Left cardiac atrium (tissue), 4 donors: ENCODE measurements at regions not wholly inside any gene's neighbourhood (a gene's known extent, or its start where the extent isn't known, plus 50 kb on each side); places are given as distances from the start of the nearest gene placed in this dataset.

Experiments
- ATAC-seq, 2 donors: fragments of 200-7000 bp; cut with Tn5 transposase; one replicate each; pipeline ENCODE4 v1.9.1; 2020; ENCODE audit warnings: mild to moderate bottlenecking in 2 of 2, moderate library complexity in 2 of 2
- DNase-seq: peaks from one replicate; pipeline ENCODE4 v3.0.0-alpha.2; 2020
- intact Hi-C, 2 donors: fragments of 100-400 bp; cut with DNase I; formaldehyde crosslinking; loops; one replicate each; pipeline versions ENCODE4 v1.14.1 to v1.15.1; 2022 to 2023
- donor health status: DM: no; HTN: yes; CAD: no.
- donor health status: DM: no; HTN: yes; CAD: no; lungs with severe emphysema.
- donor health status: DM: yes; HTN: yes; CAD: no.
- donor health status: Dilated cardiomyopathy.

DNA sequence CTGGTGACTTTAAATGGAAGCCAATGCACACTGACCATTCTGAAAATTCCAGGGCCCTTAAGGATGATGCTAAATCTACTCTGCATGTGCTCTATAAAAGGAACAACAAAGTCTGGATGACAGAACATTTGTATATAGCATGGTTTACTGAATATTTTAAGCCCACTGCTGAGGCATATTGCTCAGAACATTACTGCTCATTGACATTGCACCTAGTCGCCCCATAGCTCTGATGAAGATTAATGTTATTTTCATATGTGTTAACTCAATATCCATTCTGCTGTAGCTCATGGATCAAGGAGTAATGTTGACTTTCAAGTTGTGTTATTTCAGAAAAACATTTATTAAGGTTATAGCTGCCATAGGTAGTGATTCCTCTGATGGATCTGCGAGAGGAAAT, 827.5 kb upstream of the CHAC2 start:
- intact Hi-C loops = no loop called here
- ATAC-seq = no peak
- DNase-seq = no peak

GRCh38 chr2:52939250-52939649, 828.4 kb upstream of the CHAC2 start:
- ATAC-seq = no peak

DNA sequence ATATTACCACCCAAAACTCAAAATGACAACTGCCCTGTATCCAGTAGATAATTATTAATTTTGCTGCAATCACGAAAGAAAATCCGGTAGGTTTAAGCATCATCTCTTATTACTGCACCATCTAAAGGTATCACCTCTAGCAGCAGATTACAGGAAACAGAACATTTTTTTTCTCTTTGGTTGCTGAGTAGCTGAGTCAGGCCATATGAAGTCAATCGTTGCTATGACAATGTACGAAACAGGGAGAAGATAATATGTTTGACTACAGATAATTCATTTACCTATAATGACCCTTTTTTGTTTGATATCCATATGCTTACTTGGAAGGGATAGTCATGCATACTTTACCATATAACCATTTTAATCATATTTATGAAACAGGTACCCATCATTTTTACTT, 831.6 kb upstream of the CHAC2 start:
- ATAC-seq = no peak
- intact Hi-C loops = no loop called here

More at GRCh38 chr2:52939250-52939649, 828.4 kb upstream of the CHAC2 start:
- DNase-seq = no peak
- intact Hi-C loops = no loop called here

DNA sequence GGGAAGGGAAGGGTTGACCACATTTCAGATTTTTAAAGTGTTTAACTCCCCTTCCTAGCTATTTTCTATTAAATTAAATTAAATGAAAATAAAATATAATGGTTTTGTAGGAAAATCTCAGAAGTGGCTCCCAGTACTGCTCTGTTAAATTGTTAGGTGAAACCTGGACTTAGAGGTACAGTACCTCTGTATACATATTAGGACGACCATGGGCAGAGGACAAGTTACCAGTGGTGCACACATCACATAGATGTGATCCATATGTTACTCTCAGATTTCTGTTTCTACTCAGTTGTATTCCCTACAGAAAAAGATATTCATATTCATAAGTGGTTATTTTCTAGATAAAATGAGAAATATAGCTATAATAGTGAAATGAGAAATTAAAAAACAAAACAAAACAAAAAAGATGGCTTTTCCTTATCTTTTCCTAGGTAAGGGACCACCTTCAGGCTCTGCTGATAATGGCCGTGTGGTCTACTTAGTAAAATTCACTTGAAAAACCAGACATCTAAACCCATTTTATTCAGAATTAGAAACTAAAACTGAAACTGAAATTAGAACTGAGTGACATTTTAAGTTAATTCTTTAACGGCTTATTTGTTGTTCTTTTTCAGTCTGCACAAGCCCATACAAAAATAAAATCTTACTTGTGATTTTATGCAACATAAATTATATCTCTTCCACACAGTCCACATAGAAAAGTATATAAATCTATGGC, 832.5 kb upstream of the CHAC2 start:
- intact Hi-C loops = no loop called here
- DNase-seq (no peak), ATAC-seq (no peak)

More for the DNA sequence above, 831.6 kb upstream of the CHAC2 start:
- no peak for DNase-seq

DNA sequence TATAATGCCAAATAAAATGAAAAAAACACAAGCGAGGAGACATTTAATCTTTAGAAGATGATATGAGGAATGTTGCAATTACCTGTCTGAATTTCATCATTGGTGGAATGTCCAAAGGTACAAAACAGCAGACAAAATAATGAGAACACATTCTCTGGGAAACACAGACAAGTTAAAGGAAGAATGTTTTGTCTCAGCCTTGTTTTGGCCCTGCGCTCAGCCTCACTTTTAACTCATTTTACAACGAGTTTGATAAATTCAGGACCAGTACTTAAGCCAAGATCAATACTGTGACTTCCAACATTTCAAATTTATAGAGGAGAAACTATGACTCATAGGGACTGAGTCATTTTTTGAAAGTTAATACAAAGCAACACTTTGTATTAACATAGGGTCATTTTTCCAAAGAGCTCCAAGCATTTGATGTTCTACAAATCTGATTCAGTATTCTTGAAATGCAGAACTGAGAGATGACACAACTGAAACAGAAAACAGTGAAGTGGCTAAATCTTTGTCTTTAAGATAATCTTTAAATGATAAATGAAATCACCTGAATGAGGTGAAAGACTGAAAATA, 833.2 kb upstream of the CHAC2 start:
- intact Hi-C loops = no loop called here
- ATAC-seq (peak; percentile 47 to 87), DNase-seq (no peak)

- peak in 1 of 2 donors; percentile 50 for ATAC-seq
- intact Hi-C loops = no loop called here
These were observed 833.7 kb upstream of the CHAC2 start for GRCh38 chr2:52933878-52934277.

GRCh38 chr2:52931660-52932059, 835.9 kb upstream of the CHAC2 start:
- ATAC-seq = no peak
- DNase-seq = no peak
- intact Hi-C loops = no loop called here

More at GRCh38 chr2:52933878-52934277, 833.7 kb upstream of the CHAC2 start:
- DNase-seq = no peak

DNA sequence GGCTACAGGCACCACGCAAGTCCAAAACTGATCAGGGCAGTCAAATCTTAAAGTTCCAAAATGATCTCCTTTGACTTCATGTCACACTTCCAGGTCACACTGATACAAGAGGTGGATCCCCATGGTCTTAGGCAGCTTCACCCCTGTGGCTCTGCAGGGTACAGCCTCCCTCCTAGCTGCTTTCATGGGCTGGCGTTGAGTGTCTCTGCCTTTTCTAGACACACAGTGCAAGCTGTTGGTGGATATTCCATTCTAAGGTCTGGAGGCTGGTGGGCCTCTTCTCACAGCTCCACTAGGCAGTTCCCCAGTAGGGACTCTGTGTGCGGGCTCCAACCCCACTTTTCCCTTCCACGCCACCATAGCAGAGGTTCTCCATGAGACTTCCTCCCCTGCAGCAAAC, 838.2 kb upstream of the CHAC2 start:
- intact Hi-C loops = no loop called here
- ATAC-seq (no peak), DNase-seq (no peak)

GRCh38 chr2:52919673-52920072, 847.9 kb upstream of the CHAC2 start:
- no peak for ATAC-seq
- intact Hi-C loops = no loop called here

GRCh38 chr2:52918551-52918950, 849.1 kb upstream of the CHAC2 start:
- intact Hi-C loops = no loop called here
- ATAC-seq (peak in 1 of 2 donors; percentile 55), DNase-seq (no peak)

More at GRCh38 chr2:52919673-52920072, 847.9 kb upstream of the CHAC2 start:
- no peak for DNase-seq

DNA sequence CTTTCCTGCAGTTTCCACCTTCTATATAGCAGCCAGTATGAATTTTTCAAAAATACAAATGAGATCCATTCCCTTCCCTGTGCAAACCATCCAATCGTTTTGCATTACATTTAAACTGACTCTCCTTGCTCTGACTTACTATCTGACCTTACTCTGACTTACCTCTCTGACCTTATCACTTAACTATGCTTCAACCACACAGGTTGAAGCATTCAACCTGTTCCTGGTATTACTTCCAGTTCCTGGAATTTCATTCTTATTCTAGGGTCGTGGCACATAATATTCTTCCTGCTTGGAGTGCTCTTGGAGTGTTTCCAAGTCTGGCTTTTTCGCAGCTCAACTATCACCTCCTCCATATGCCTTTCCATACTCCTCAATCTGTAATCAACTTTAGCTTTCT, 850.6 kb upstream of the CHAC2 start:
- intact Hi-C loops = no loop called here
- no peak for DNase-seq
- no peak for ATAC-seq

DNA sequence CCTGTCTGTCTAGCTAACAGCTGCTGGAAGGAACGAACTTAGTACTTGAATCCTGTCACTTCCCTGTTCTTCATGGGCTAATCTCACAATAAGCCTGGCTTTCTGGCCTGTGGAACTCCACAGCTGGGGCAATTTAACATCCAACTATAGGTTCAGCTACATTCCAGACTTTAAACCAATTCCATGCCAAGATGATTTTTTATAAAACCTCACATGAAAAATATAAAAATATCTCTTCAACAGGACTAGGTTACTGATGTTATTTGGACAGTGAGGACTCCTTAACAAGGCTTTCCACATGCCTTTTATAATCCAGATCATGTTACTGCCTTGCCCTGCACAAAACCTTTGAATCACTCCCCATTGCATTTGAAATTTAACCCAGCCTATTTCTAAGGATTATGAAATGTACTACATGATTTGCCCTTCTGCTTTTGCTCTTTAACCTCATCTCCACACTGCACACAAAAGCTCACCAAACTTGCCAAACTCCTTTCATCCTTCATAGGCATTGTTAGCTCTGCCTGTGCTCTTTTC, 863.2 kb upstream of the CHAC2 start:
- ATAC-seq (no peak), DNase-seq (no peak)
- intact Hi-C loops = no loop called here

DNA sequence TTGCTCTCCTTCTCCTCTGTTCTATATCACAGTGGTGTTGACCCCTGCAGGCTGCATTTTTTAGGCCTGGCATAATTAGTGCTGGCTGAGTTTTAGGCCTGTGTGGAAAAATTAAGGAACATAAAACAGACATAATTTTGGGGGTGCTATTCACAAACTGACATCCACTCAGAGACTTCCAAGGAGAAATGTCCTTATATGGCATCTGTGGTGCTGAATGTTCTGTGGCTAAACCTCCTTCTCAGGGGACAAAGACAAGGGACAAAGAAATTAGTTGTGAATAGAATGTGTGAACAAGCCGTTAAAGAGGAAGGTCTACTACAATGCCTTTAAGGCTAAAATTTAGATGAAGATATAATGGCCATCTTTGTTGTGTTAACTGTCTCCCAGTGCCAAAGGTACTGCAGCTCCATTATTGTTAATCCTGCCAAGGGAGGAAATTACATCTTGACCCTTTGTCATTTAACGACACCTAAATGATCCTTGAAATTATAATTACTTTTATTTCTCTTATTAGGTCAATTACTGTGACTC, 870.0 kb upstream of the CHAC2 start:
- DNase-seq (no peak), ATAC-seq (no peak)
- intact Hi-C loops = no loop called here

DNA sequence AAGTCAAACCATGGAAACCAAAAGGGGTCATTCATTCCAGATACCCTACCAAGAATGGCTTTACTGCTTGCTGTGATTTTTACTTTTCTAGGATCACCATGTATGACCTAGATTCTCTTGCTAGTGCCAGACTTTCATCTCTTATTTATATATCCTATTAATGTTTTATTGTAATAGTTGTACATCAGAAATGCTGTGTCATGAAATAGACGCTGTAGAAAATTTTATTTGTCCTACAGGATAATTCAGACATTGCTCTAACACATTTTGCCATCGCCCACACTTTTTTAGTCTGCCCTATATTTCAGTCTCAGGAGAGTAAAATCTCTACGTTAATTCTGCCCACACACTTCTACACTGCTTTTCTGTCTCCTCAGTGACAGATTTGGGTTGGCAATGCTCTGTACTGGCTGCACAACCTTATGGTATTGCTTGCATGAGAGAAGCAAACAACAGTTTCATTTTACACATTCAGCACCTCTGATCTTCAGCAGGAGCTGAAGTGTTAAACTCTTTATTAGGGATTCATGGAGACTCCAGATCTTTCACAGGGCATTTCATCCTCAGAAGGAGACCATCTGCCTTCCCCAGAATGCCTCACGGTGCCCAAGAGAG, 871.8 kb upstream of the CHAC2 start:
- intact Hi-C loops = no loop called here
- DNase-seq (no peak), ATAC-seq (no peak)

- no peak for ATAC-seq
- intact Hi-C loops = no loop called here
- no peak for DNase-seq
These were observed 881.0 kb upstream of the CHAC2 start for GRCh38 chr2:52886556-52886955.

DNA sequence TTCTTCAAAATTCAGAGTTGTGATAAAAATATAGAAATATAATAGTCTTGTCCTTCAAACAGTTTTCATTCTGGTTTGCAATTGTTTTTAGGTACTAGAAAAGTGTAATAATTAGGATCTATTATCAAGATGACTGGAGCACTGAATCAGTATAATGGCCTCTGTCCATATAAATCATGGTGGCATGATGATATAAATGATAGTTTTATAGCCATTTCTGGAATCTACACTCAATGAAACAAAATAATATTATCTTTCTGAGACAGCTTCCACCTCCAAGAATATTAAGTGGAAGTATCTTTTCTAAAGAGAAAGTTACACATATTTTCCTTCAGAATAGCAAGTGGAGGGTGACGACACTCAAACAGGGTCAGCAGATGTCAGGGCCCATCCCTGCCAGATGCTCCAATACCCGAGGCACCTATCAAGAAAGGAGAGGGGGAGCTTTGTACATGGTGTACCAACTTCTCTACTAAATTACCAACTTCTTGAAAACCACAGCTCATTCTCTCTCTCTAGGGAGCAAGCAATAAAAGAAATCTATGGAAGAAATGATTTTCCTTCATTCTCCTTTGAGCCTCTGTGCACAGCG, 882.7 kb upstream of the CHAC2 start:
- intact Hi-C loops = no loop called here
- no peak for DNase-seq
- no peak for ATAC-seq

DNA sequence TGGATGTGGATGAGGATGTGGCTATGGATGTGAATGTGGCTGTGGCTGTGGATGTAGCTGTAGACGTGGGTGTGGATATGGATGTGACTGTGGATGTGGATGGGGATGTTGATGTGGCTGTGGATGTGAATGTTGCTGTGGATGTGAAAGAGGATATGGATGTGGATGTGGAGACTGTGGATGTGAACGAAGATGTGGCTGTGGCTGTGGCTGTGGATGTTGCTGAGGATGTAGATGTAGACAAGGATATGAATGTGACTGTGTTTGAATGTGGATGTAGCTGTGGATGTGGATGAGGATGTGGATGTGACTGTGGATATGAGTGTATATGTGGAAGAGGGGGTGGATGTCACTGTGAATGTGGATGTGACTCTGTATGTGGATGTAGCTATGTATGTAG, 884.6 kb upstream of the CHAC2 start:
- no peak for DNase-seq
- intact Hi-C loops = no loop called here
- ATAC-seq = no peak

- intact Hi-C loops = no loop called here
- DNase-seq (no peak), ATAC-seq (no peak)
These were observed 886.0 kb upstream of the CHAC2 start for GRCh38 chr2:52881606-52882005.

DNA sequence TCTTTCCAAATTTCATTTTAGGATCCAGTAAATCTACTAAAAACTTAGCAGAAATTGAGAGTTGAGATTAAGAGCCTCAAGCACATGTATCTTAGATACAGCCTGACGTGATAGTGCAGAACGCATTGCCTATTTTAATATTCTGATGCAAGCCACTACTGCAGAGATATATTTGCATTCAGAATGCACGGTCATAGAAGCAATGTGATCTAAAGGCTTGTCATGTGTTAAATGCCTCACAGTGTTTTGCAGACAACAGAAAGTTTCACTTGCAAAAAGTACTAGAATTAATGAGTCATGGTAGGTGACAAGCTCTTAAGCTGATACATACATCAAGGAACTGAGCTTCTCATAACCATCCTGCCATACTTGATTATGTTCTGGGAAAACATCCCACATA, 886.7 kb upstream of the CHAC2 start:
- ATAC-seq (no peak), DNase-seq (no peak)
- intact Hi-C loops = no loop called here

GRCh38 chr2:52879561-52879960, 888.0 kb upstream of the CHAC2 start:
- intact Hi-C loops = no loop called here
- ATAC-seq = no peak
- no peak for DNase-seq
